ENCODE measurements at regions not wholly inside any gene's neighbourhood (a gene's known extent, or its start where the extent isn't known, plus 50 kb on each side); places are given as distances from the start of the nearest gene placed in this dataset.

DNA sequence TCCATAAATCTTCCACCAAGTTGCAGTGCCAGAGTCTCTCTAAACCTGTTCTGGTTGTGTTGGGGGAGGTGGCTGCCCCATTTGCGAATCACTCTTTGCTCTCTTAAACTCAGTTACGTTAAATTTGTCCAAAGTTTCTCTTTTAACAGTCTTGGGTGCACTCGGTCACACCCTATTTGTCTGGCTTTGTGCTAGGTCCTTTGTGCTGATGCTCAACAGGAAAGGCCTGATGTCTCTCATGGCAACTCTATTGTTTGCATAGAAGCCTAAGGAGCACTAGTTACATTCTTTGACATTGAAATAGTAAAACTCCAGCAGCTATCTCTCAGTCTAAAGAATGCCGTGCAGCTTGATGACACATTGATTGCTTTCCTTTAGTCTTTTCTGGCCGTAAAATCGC, 105.1 kb downstream of the TRMT11 start:
- ATAC-seq (ENCODE audit: low read depth) (no peak), DNase-seq (no peak)
- no peaks in the 10 kb centered on the region for H3K9me3 Mint-ChIP-seq
- peaks cover 1% of the 10 kb centered on the region for H3K36me3 Mint-ChIP-seq
- H3K4me3 Mint-ChIP-seq = no peak overlapping the region
- peaks cover under 1% of the 10 kb centered on the region for H3K4me1 Mint-ChIP-seq
- no peaks in the 10 kb centered on the region for H3K27me3 Mint-ChIP-seq
- POLR2A ChIA-PET = no interaction called here
- no peak overlapping the region for H3K27ac Mint-ChIP-seq

DNA sequence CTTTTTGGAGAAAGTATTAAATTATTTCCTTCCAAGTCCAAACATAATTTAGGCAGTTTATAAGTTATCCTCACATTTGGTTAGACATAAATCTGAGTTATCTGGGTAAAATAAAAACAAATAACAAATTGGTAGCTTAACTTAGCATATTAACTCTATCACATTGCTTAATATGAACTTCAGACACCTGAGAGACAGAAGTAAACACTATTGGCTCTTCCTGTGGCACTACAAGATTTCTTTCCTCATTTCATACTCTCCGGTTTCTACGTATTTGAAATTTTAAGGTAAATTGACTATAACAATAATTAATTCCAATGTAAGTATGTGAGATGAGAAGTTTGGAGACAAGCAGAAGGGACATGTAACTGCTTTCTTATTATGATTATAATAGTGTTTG, 106.8 kb downstream of the TRMT11 start:
- ATAC-seq (ENCODE audit: low read depth) = no peak
- Mint-ChIP-seq H3K27ac (no peak overlapping the region), H3K4me3 (no peak overlapping the region), H3K36me3 (no peaks in the 10 kb centered on the region), H3K9me3 (no peaks in the 10 kb centered on the region), H3K27me3 (no peaks in the 10 kb centered on the region), H3K4me1 (no peaks in the 10 kb centered on the region)
- DNase-seq = no peak
- POLR2A ChIA-PET = no interaction called here

DNA sequence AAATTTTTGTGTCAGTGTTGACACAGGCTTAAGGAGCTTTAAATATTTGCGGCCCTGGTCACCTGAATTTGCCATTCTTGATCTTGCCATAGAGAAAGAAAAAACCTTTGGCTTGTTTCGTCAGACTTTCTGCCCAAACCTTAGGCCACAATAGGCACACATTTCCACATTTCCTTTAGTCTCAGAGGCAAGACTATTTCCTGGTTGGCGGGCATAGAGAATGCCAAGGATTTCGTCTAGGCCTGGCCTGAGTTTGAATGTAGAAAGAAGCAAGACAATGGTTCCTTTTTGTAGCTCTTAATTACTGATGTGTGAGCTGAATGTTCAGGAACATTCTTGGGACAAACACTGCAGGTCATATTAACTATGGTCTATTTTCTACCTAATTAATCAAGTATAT, 108.1 kb downstream of the TRMT11 start:
- Mint-ChIP-seq H3K4me3 (no peak overlapping the region), H3K9me3 (no peaks in the 10 kb centered on the region)
- POLR2A ChIA-PET = no interaction called here

DNA sequence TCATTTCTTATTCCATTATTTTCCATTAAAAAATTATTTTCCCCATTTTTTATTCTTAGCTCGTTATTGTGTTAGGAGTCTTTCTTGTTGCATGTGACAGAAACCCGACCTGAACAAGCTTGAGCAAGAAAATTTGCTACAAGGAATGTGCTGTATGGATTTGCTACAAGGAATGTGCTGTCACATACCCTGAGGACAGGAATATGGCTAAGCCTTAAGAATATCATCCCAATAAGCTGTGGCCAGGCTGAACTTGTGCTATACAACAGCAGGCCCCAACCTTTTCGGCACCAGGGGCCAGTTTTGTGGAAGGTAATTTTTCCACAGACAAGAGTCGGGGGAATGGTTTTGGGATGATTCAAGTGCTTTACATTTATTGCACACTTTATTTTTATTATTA, 114.0 kb downstream of the TRMT11 start:
- no peaks in the 10 kb centered on the region for H3K27me3 Mint-ChIP-seq
- H3K4me3 Mint-ChIP-seq = no peak overlapping the region
- peaks cover 6% of the 10 kb centered on the region for H3K36me3 Mint-ChIP-seq
- H3K27ac Mint-ChIP-seq = no peak overlapping the region
- POLR2A ChIA-PET = no interaction called here
- H3K4me1 Mint-ChIP-seq = no peaks in the 10 kb centered on the region
- ATAC-seq (ENCODE audit: low read depth) = no peak
- H3K9me3 Mint-ChIP-seq = no peaks in the 10 kb centered on the region
- DNase-seq = no peak

More for the DNA sequence above, 108.1 kb downstream of the TRMT11 start:
- H3K36me3 Mint-ChIP-seq = peaks cover 1% of the 10 kb centered on the region
- no peaks in the 10 kb centered on the region for H3K4me1 Mint-ChIP-seq
- H3K27me3 Mint-ChIP-seq = no peaks in the 10 kb centered on the region
- H3K27ac Mint-ChIP-seq = no peak overlapping the region
- ATAC-seq (ENCODE audit: low read depth) (no peak), DNase-seq (no peak)

DNA sequence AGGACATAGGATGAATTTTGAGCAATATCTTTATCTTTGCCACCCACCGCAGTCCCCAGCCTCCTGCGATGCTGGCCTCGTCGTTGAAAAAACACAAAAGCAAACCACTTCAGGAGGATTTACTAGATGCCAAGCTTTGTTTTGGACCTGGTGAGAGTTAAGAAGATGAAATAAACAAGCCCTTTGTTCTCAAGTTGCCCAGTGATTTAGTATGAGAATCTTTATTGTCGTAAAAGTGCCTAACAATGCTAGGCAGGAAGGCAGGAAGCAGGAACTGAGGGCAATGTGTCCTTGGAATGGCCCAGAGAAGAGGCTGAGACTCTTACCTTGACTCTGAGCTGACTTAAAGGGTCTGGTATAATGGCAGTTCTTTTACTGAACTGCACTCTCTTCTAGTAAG, 116.0 kb downstream of the TRMT11 start:
- ATAC-seq (ENCODE audit: low read depth) (no peak), DNase-seq (no peak)
- Mint-ChIP-seq H3K27ac (no peak overlapping the region), H3K27me3 (no peaks in the 10 kb centered on the region), H3K4me3 (no peak overlapping the region), H3K9me3 (no peaks in the 10 kb centered on the region), H3K36me3 (peaks cover 6% of the 10 kb centered on the region), H3K4me1 (no peaks in the 10 kb centered on the region)
- POLR2A ChIA-PET = no interaction called here

DNA sequence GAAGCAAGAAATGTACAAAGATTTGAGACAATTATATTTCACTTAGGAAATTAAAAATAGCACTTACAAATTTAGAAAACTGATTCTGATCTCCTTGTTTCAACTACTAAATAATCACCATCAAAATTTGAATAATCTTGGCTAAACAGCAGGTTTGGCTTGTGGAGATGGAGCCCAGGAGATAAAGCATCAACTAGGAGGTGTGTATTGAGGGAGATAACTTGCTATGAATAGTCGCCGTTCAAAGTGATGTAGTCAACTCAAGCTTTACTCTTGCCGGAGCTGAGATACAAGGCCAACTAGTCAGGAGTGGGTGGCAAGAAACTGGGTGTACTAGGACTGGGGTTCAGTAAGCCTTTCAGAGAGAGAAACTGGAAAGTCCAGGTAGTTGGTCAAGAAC, 117.7 kb downstream of the TRMT11 start:
- Mint-ChIP-seq H3K27me3 (no peaks in the 10 kb centered on the region), H3K9me3 (no peaks in the 10 kb centered on the region), H3K4me3 (no peak overlapping the region), H3K36me3 (peaks cover 5% of the 10 kb centered on the region), H3K4me1 (no peaks in the 10 kb centered on the region), H3K27ac (no peak overlapping the region)
- no peak for ATAC-seq (ENCODE audit: low read depth)
- DNase-seq = no peak
- POLR2A ChIA-PET = no interaction called here

DNA sequence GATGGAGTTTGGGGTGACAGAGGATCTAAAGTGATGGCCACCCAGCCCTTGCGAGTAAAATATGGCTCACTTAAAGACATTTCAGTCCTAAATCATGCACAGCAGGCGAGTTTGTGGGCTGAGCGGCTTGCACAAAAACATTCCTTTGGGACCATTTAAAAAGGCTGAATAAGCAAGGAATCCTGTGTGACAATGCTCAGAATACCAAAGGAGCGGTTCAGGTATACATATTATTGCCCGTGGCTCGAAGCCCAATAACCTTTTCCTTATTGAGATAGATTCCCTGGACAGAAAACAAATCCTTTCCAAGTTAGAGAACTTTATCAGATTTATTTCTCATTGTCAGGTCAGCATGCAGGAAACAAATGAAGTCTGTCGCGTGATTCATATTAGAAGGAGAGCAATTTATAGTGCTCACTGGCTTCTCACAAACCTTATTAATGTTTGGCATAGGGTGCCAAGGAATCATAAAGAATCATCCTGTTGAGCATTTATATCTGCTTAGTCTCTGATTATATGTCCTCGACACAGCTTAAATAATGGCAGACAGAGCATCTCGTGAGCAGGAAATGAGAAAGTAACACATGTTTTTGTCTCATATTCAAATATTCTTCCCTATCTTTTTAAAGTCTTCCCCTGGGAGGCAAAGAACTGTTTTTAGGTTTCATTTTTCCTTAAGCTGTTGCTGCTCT, 121.3 kb downstream of the TRMT11 start:
- Mint-ChIP-seq H3K27ac (no peak overlapping the region), H3K36me3 (peaks cover 2% of the 10 kb centered on the region), H3K4me3 (no peak overlapping the region), H3K9me3 (no peaks in the 10 kb centered on the region), H3K27me3 (no peaks in the 10 kb centered on the region), H3K4me1 (no peaks in the 10 kb centered on the region)
- DNase-seq (no peak), ATAC-seq (ENCODE audit: low read depth) (no peak)
- POLR2A ChIA-PET = no interaction called here

DNA sequence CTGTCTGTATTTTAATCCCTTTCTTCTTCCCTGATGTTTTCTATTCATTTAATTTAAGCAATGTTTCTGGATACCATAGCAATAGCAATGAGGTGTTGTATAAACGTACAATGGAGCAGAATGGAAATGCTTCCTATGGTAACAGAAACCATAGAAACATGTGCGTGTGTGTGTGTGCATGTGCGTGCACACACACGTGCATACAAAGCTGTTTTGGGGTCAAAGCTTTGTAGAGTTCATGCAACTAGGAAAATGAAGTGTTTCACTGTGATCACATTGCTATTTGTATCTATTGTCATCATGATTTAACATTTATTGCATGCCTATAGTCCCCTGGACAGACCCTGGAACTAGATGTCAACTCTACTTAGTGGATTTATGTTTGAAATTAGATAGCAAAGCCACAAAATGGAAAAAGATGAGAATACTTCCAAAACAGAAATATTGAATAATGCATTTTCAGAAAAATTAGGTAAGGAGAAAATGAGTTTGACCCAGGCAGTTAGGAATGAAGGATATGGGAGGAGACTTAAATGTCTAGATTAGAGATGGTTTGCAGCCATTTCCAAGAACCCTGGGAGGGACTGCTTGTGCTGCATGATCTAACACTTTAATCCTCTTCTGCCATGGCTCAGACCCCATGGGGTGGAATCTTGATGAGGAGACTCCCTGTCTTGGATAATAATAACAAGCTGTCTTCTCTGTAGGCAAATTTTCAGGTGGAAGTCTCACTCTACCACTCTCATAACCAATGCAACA, 124.4 kb downstream of the TRMT11 start:
- no peak for ATAC-seq (ENCODE audit: low read depth)
- Mint-ChIP-seq H3K4me1 (no peaks in the 10 kb centered on the region), H3K27me3 (no peaks in the 10 kb centered on the region), H3K9me3 (no peaks in the 10 kb centered on the region), H3K36me3 (no peaks in the 10 kb centered on the region), H3K4me3 (no peak overlapping the region), H3K27ac (no peak overlapping the region)
- POLR2A ChIA-PET = no interaction called here
- DNase-seq = no peak

DNA sequence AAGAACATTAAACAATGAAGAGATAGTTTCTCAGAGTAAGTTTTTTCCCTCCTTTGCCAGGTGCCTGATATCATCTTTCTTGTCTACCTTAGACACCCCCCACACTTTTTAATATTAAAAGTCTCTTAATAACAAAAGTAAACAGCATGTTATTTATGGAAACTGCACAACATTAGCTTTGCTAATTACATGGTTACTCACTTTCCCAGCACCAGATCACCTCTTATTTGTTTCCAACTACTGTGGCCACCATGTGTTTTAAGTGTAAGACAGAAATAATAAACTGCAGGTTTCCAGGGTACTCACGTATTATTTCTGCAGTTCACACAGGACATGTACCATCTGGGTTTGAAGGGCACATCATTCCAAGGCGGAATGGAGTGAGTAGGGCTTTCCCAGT, 125.0 kb downstream of the TRMT11 start:
- POLR2A ChIA-PET = no interaction called here
- Mint-ChIP-seq H3K36me3 (no peaks in the 10 kb centered on the region), H3K27me3 (no peaks in the 10 kb centered on the region), H3K4me3 (no peak overlapping the region), H3K9me3 (no peaks in the 10 kb centered on the region), H3K4me1 (no peaks in the 10 kb centered on the region), H3K27ac (no peak overlapping the region)
- DNase-seq (no peak), ATAC-seq (ENCODE audit: low read depth) (no peak)

DNA sequence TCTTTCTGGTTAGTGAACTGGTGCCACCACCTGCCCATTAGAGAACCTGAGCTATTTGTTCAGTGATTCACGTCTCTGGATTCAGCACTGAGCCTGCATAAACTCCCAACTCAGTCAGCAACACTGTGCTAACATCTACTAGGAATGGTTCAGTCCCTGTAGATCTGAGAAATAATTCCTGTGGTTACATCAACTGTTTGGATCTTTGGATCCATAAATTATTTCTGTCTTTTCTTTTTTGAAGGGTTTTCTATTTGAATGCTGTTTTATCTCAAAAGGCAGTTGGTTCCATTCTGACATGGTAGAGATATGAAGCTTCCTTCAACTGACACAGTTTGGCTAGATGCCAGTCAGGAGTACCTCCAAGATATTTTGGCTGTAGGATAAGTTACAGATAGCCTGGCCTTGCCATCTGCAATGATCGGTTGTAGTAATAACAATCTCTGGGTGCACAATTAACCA, 125.9 kb downstream of the TRMT11 start:
- Mint-ChIP-seq H3K4me1 (no peaks in the 10 kb centered on the region), H3K27ac (no peak overlapping the region), H3K4me3 (no peak overlapping the region), H3K36me3 (no peaks in the 10 kb centered on the region), H3K9me3 (no peaks in the 10 kb centered on the region), H3K27me3 (no peaks in the 10 kb centered on the region)
- DNase-seq = no peak
- ATAC-seq (ENCODE audit: low read depth) = no peak
- POLR2A ChIA-PET = no interaction called here

DNA sequence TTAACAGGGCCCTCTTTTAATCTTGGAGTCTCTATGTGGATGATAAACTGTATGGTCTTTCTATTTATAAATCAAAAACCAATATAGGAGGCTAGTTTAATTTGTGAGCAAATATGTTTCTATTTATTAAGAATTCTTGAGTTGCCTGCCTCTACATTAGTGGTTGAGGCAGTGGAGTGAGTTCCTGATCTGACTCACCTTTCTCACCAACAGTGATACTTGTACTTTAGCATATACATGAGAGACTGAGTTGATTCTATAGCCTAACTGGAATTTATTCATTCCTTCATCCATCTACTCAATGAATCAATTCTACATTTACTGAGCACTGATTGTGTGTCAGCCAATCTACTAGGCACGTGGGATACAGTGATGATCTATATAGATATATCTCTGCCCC, 126.9 kb downstream of the TRMT11 start:
- ATAC-seq (ENCODE audit: low read depth) = no peak
- no peak overlapping the region for H3K4me3 Mint-ChIP-seq
- no peaks in the 10 kb centered on the region for H3K4me1 Mint-ChIP-seq
- H3K27me3 Mint-ChIP-seq = no peaks in the 10 kb centered on the region
- H3K36me3 Mint-ChIP-seq = no peaks in the 10 kb centered on the region
- H3K27ac Mint-ChIP-seq = no peak overlapping the region
- DNase-seq = no peak
- POLR2A ChIA-PET = no interaction called here
- no peaks in the 10 kb centered on the region for H3K9me3 Mint-ChIP-seq

DNA sequence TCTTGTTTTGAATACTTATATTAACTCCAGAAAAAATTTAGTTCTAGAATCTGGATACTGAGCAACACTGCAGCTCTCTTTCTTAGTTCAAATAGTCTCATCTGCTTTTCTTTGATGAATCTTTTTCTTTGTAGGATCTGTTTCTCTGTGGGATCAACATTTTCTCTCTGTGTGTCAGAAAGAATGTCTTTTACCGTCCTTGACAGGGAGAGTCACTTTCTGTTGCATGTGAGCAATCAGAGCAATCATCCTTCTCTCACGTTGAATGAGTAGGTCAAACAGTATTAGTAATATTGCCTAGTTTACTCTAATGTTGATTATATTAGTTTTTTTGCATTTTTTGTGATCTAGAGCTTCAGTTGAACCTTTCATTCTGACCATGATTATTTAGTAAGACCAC, 130.9 kb downstream of the TRMT11 start:
- ATAC-seq (ENCODE audit: low read depth) (no peak), DNase-seq (no peak)
- POLR2A ChIA-PET = no interaction called here
- no peaks in the 10 kb centered on the region for H3K9me3 Mint-ChIP-seq
- no peak overlapping the region for H3K27ac Mint-ChIP-seq
- no peaks in the 10 kb centered on the region for H3K4me1 Mint-ChIP-seq
- H3K4me3 Mint-ChIP-seq = no peak overlapping the region
- no peaks in the 10 kb centered on the region for H3K27me3 Mint-ChIP-seq
- no peaks in the 10 kb centered on the region for H3K36me3 Mint-ChIP-seq

DNA sequence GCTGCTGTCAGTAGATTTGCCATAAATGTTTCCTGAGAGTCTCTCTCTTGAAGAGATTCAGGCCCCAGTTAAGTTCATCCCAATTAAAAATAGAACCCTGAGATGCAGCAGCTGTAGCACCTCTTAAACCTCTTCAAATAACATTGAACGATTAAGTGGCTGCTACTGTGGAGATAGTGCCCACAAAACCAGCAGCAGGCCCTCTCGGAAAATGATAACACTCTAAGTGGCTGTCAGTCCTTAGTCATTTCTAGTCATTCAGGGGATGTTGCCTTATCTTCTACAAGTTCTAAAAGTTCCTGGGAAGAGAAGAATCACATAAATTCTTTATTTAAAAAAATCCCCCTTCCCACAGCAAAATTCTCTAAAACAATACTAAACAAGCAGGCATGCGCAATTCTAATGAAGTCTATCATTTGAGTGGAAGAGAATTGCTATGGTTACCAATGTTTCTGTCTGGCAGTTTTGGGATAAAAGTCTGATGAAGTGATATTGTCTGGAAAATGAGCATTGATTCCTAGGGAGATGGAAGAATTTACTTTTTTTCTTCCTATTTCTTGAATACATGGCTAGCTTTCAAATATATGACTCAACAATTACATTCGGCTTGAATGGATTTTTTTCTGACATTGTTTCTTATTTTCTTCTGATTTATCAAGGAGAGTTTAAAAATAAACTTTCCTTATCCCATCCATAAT, 131.9 kb downstream of the TRMT11 start:
- DNase-seq = no peak
- POLR2A ChIA-PET = no interaction called here
- Mint-ChIP-seq H3K4me1 (no peaks in the 10 kb centered on the region), H3K36me3 (no peaks in the 10 kb centered on the region), H3K27me3 (no peaks in the 10 kb centered on the region), H3K9me3 (no peaks in the 10 kb centered on the region), H3K27ac (no peak overlapping the region), H3K4me3 (no peak overlapping the region)
- ATAC-seq (ENCODE audit: low read depth) = no peak

DNA sequence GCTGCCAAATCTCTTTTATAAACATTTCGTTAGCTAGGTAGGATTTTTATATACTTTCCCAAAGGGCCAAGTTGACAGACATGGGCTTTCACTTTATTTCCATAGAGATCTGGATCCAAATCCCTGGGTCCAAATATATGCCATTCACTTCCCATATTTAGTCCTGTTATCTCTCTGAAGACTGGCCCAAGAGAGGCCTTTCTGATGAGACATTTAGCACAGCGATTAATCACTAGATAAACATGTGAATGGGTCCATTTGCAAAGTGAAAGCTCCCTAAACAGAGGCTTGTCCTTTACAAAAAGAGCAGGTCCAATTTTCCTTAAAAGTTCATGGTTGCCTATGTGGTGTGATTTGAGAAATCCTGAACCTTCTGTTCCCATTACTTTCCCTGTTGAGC, 132.6 kb downstream of the TRMT11 start:
- Mint-ChIP-seq H3K27me3 (no peaks in the 10 kb centered on the region), H3K9me3 (no peaks in the 10 kb centered on the region), H3K27ac (no peak overlapping the region), H3K36me3 (no peaks in the 10 kb centered on the region), H3K4me3 (no peak overlapping the region), H3K4me1 (no peaks in the 10 kb centered on the region)
- ATAC-seq (ENCODE audit: low read depth) (no peak), DNase-seq (no peak)
- POLR2A ChIA-PET = no interaction called here

Data from activated naive CD8-positive, alpha-beta T cell treated with anti-CD3 and anti-CD28 coated beads, Interleukin-2, amount 10 ng/mL, durations not matched to agents 7 days and 5 days (primary cell).